Gastroesophageal sphincter (tissue), 4 donors: ENCODE measurements at regions not wholly inside any gene's neighbourhood (a gene's known extent, or its start where the extent isn't known, plus 50 kb on each side); places are given as distances from the start of the nearest gene placed in this dataset.

Experiments
- ATAC-seq: fragments of 150-250 bp; one replicate; pipeline ENCODE4 v1.9.1; 2016; ENCODE audit warnings: mild to moderate bottlenecking, moderate library complexity
- H3K27ac ChIP-seq, 4 donors: fragments of 200-600 bp; sonication (generic) in 3 of 4; 1 replicate in 3 of 4; 2 replicates in 1 of 4; pipeline ENCODE4 v1.5.1; 2016 to 2019
- H3K27me3 ChIP-seq: fragments of 200-600 bp; sonication (generic); one replicate; pipeline ENCODE4 v1.5.1; 2019
- H3K36me3 ChIP-seq, 2 donors: fragments of 200-600 bp; sonication (generic); one replicate each; pipeline ENCODE4 v1.5.1; 2019; ENCODE audit warnings: control low read depth in 1 of 2
- H3K4me1 ChIP-seq, 3 donors: fragments of 200-600 bp; sonication (generic); 1 replicate in 2 of 3; 2 replicates in 1 of 3; pipeline ENCODE4 v1.5.1; 2016 to 2019; ENCODE audit warnings: control low read depth in 2 of 3
- H3K4me3 ChIP-seq, 2 donors: fragments of 200-600 bp; sonication (generic); one replicate each; pipeline ENCODE4 v1.5.1; 2019; ENCODE audit warnings: mild to moderate bottlenecking in 1 of 2, moderate library complexity in 1 of 2
- H3K9me3 ChIP-seq, 3 donors: fragments of 200-600 bp; sonication (generic); one replicate each; pipeline ENCODE4 v1.5.1; 2017 to 2019; ENCODE audit warnings: control low read depth in 2 of 3
- CTCF ChIP-seq, 4 experiments: fragments of 200-600 bp in 2 of 4; fragments of 450-650 bp in 2 of 4; sonication (generic) in 1 of 4; IDR thresholded peaks; one replicate each; pipeline ENCODE4 v1.5.1; 2017 to 2019; ENCODE audit warnings: antibody characterized with exemption in 4 of 4, mild to moderate bottlenecking in 2 of 4, moderate library complexity in 2 of 4
- EP300 ChIP-seq: sonication (generic); formaldehyde crosslinking; IDR thresholded peaks from one replicate; pipeline ENCODE4 v1.6.1; 2017; ENCODE audit warnings: antibody characterized with exemption, mild to moderate bottlenecking
- POLR2A ChIP-seq, 2 donors: fragments of 450-650 bp; IDR thresholded peaks; one replicate each; pipeline ENCODE4 v1.6.1; 2017; ENCODE audit warnings: antibody characterized with exemption in 2 of 2, mild to moderate bottlenecking in 2 of 2, moderate library complexity in 1 of 2
- POLR2AphosphoS5 ChIP-seq: sonication (generic); formaldehyde crosslinking; IDR thresholded peaks from one replicate; pipeline ENCODE4 v1.6.1; 2017; ENCODE audit warnings: antibody characterized with exemption
- WGBS, 2 donors: methylation state at CpG; one replicate each; pipeline ENCODE4 v1.1.5; 2018; ENCODE audit warnings: low coverage in 1 of 2; 5-methylcytosine and 5-hydroxymethylcytosine counted together

GRCh38 chr5:144831650-144832049, 661.0 kb downstream of the KCTD16 start:
- ATAC-seq = no peak
- no peaks in the 10 kb centered on the region for H3K9me3 ChIP-seq
- no peak overlapping the region for H3K4me3 ChIP-seq
- H3K27ac ChIP-seq = no peak overlapping the region
- TF ChIP-seq EP300 (no peak), POLR2A (IDR thresholded peaks at IDR 0.05) (no peak), CTCF (IDR thresholded peaks at IDR 0.05) (no peak), POLR2AphosphoS5 (no peak)
- WGBS, 2 donors = 75 to 78% methylated on average over 1 of the region's 1 CpG
- no peaks in the 10 kb centered on the region for H3K36me3 ChIP-seq
- no peaks in the 10 kb centered on the region for H3K27me3 ChIP-seq
- no peaks in the 10 kb centered on the region for H3K4me1 ChIP-seq

- Histone ChIP-seq H3K9me3 (no peaks in the 10 kb centered on the region), H3K27ac (no peak overlapping the region), H3K27me3 (no peaks in the 10 kb centered on the region), H3K4me3 (no peak overlapping the region), H3K4me1 (no peaks in the 10 kb centered on the region), H3K36me3 (no peaks in the 10 kb centered on the region)
- ATAC-seq = no peak
- WGBS, 2 donors = 21 to 25% methylated on average over 2 of the region's 2 CpGs
- TF ChIP-seq POLR2AphosphoS5 = no peak
- TF ChIP-seq CTCF (IDR thresholded peaks at IDR 0.05) = no peak
- no peak for TF ChIP-seq EP300
- TF ChIP-seq POLR2A (IDR thresholded peaks at IDR 0.05) = no peak
Measured at GRCh38 chr5:144822503-144822902, 651.8 kb downstream of the KCTD16 start.

GRCh38 chr5:144820278-144820677, 649.6 kb downstream of the KCTD16 start:
- Histone ChIP-seq H3K36me3 (no peaks in the 10 kb centered on the region), H3K27me3 (no peaks in the 10 kb centered on the region), H3K9me3 (no peaks in the 10 kb centered on the region), H3K4me1 (no peaks in the 10 kb centered on the region), H3K4me3 (no peak overlapping the region), H3K27ac (no peak overlapping the region)
- no peak for TF ChIP-seq POLR2A (IDR thresholded peaks at IDR 0.05)
- no peak for TF ChIP-seq POLR2AphosphoS5
- no peak for TF ChIP-seq EP300
- TF ChIP-seq CTCF (IDR thresholded peaks at IDR 0.05) = no peak
- ATAC-seq = no peak

GRCh38 chr5:144815131-144815530, 644.5 kb downstream of the KCTD16 start:
- TF ChIP-seq EP300 = no peak
- 57 to 64% methylated on average over 2 of the region's 2 CpGs for WGBS, 2 donors

GRCh38 chr5:144812763-144813162, 642.1 kb downstream of the KCTD16 start:
- no peak for TF ChIP-seq POLR2AphosphoS5
- no peak for TF ChIP-seq POLR2A (IDR thresholded peaks at IDR 0.05)
- no peak for TF ChIP-seq CTCF (IDR thresholded peaks at IDR 0.05)
- TF ChIP-seq EP300 = no peak
- WGBS, 2 donors = 52 to 63% methylated on average over 2 of the region's 2 CpGs
- Histone ChIP-seq H3K27ac (no peak overlapping the region), H3K27me3 (no peaks in the 10 kb centered on the region), H3K4me1 (no peaks in the 10 kb centered on the region), H3K4me3 (no peak overlapping the region), H3K9me3 (no peaks in the 10 kb centered on the region), H3K36me3 (no peaks in the 10 kb centered on the region)
- peak; percentile 74 for ATAC-seq

More at GRCh38 chr5:144815131-144815530, 644.5 kb downstream of the KCTD16 start:
- H3K27ac ChIP-seq = no peak overlapping the region
- no peak for ATAC-seq
- no peak overlapping the region for H3K4me3 ChIP-seq
- no peaks in the 10 kb centered on the region for H3K9me3 ChIP-seq
- H3K36me3 ChIP-seq = no peaks in the 10 kb centered on the region
- H3K27me3 ChIP-seq = no peaks in the 10 kb centered on the region
- no peaks in the 10 kb centered on the region for H3K4me1 ChIP-seq

GRCh38 chr5:144800169-144800568, 629.5 kb downstream of the KCTD16 start:
- H3K9me3 ChIP-seq = no peaks in the 10 kb centered on the region
- TF ChIP-seq POLR2A (IDR thresholded peaks at IDR 0.05) = no peak
- no peak for TF ChIP-seq CTCF (IDR thresholded peaks at IDR 0.05)
- H3K4me1 ChIP-seq = no peaks in the 10 kb centered on the region
- H3K4me3 ChIP-seq = no peak overlapping the region
- no peaks in the 10 kb centered on the region for H3K36me3 ChIP-seq
- no peaks in the 10 kb centered on the region for H3K27me3 ChIP-seq
- ATAC-seq = no peak
- H3K27ac ChIP-seq = no peak overlapping the region
